NCI-H774 (cell line): ENCODE measurements at regions not wholly inside any gene's neighbourhood (a gene's known extent, or its start where the extent isn't known, plus 50 kb on each side); places are given as distances from the start of the nearest gene placed in this dataset.

Experiments
- DNase-seq: peaks from one replicate; lab custom pipeline; 2025; lab: John Stamatoyannopoulos, UW

GRCh38 chr16:50960517-50961202 is 190.4 kb downstream of the SALL1 start:
- DNase-seq = no peak

- no peak for DNase-seq
Observed at GRCh38 chr16:50957056-50957455, 194.0 kb downstream of the SALL1 start.

GRCh38 chr16:50956637-50957036 is 194.4 kb downstream of the SALL1 start:
- no peak for DNase-seq

- DNase-seq = no peak
Observed at GRCh38 chr16:50955311-50955710, 195.8 kb downstream of the SALL1 start.

GRCh38 chr16:50954469-50954868 is 196.6 kb downstream of the SALL1 start:
- no peak for DNase-seq

GRCh38 chr16:50953290-50953689 is 197.8 kb downstream of the SALL1 start:
- no peak for DNase-seq

- DNase-seq = no peak
Observed at GRCh38 chr16:50950955-50951354, 200.1 kb downstream of the SALL1 start.

- no peak for DNase-seq
Observed at GRCh38 chr16:50948268-50948930, 202.7 kb downstream of the SALL1 start.

GRCh38 chr16:50947826-50948225 is 203.2 kb downstream of the SALL1 start:
- DNase-seq = no peak

- DNase-seq = no peak
Observed at GRCh38 chr16:50946606-50947005, 204.5 kb downstream of the SALL1 start.

GRCh38 chr16:50946098-50946497 is 204.2 kb downstream of the CYLD start:
- no peak for DNase-seq

GRCh38 chr16:50945171-50945570 is 203.3 kb downstream of the CYLD start:
- DNase-seq = no peak

- no peak for DNase-seq
Observed at GRCh38 chr16:50944436-50944835, 202.6 kb downstream of the CYLD start.

- DNase-seq = no peak
Observed at GRCh38 chr16:50944033-50944432, 202.1 kb downstream of the CYLD start.

- DNase-seq = no peak
Observed at GRCh38 chr16:50942143-50942542, 200.3 kb downstream of the CYLD start.

GRCh38 chr16:50941681-50942080 is 199.8 kb downstream of the CYLD start:
- no peak for DNase-seq

- DNase-seq = no peak
Observed at GRCh38 chr16:50940275-50940854, 198.5 kb downstream of the CYLD start.

- no peak for DNase-seq
Observed at GRCh38 chr16:50939356-50939755, 197.5 kb downstream of the CYLD start.

- no peak for DNase-seq
Observed at GRCh38 chr16:50938932-50939331, 197.0 kb downstream of the CYLD start.

- no peak for DNase-seq
Observed at GRCh38 chr16:50933262-50933661, 191.4 kb downstream of the CYLD start.

GRCh38 chr16:50932348-50932935 is 190.6 kb downstream of the CYLD start:
- DNase-seq = no peak

- no peak for DNase-seq
Observed at GRCh38 chr16:50928065-50928464, 186.2 kb downstream of the CYLD start.

GRCh38 chr16:50925758-50926357 is 184.0 kb downstream of the CYLD start:
- DNase-seq = no peak
